Adrenal gland (tissue), 9 donors: ENCODE measurements at regions not wholly inside any gene's neighbourhood (a gene's known extent, or its start where the extent isn't known, plus 50 kb on each side); places are given as distances from the start of the nearest gene placed in this dataset.

Experiments
- DNase-seq, 7 donors: peaks; one replicate each; pipeline ENCODE4 v3.0.0-alpha.2; 2019 to 2020
- H3K27ac ChIP-seq, 5 donors: fragments of 200-600 bp; sonication (generic) in 4 of 5; 1 replicate in 3 of 5; 2 replicates in 2 of 5; pipeline versions ENCODE4 v1.5.1 to v1.8.0; 2016 to 2020; ENCODE audit warnings: mild to moderate bottlenecking in 1 of 5
- H3K27me3 ChIP-seq: fragments of 200-600 bp; 2 replicates; pipeline ENCODE4 v1.8.0; 2021
- H3K36me3 ChIP-seq, 2 donors: fragments of 200-600 bp; replicated peaks in 1 of 2; 1 replicate in 1 of 2; 2 replicates in 1 of 2; pipeline versions ENCODE4 v1.5.1 to v1.8.0; 2018 to 2022
- H3K4me1 ChIP-seq, 2 donors: fragments of 200-600 bp; replicated peaks in 1 of 2; 1 replicate in 1 of 2; 2 replicates in 1 of 2; pipeline versions ENCODE4 v1.5.1 to v1.8.0; 2018 to 2021
- H3K4me3 ChIP-seq, 4 donors: fragments of 200-600 bp; sonication (generic) in 3 of 4; one replicate each; pipeline ENCODE4 v1.5.1; 2016 to 2018
- H3K9me3 ChIP-seq, 3 donors: fragments of 200-600 bp; sonication (generic) in 1 of 3; replicated peaks in 1 of 3; 1 replicate in 2 of 3; 2 replicates in 1 of 3; pipeline versions ENCODE4 v1.5.1 to v1.8.0; 2016 to 2021
- POLR2A ChIP-seq, 2 donors: fragments of 450-650 bp; IDR thresholded peaks; one replicate each; pipeline ENCODE4 v1.6.1; 2017; ENCODE audit warnings: antibody characterized with exemption in 2 of 2, mild to moderate bottlenecking in 2 of 2, moderate library complexity in 1 of 2
- WGBS, 4 donors: extraction: QIAGEN DNeasy Blood & Tissue Kit in 2 of 4; methylation state at CpG; one replicate each; pipeline versions ENCODE4 v1.1.5 to v1.1.7; 2013 to 2017; 5-methylcytosine and 5-hydroxymethylcytosine counted together
- intact Hi-C, 2 donors: fragments of 100-400 bp; cut with DNase I; formaldehyde crosslinking; loops; one replicate each; pipeline versions ENCODE4 v1.14.1 to v1.15.0; 2022 to 2023
- TF ChIP-seq, protein P1 (sequence below), 6 experiments: fragments of 450-650 bp in 4 of 6; fragments of 200-600 bp in 2 of 6; sonication (generic) in 1 of 6; IDR thresholded peaks; 1 replicate in 5 of 6; 2 replicates in 1 of 6; pipeline versions ENCODE4 v1.5.1 to v1.8.0; 2016 to 2021; ENCODE audit warnings: antibody characterized with exemption in 6 of 6, mild to moderate bottlenecking in 2 of 6, moderate library complexity in 1 of 6
- donor health status: healthy with polysubstance abuse.
- donor health status: Bipolar disorder and iron deficiency.
- donor health status: DM: yes; HTN: yes; CAD: no.
- donor health status: DM: no; HTN: no; CAD: no.
- donor health status: DM: no; HTN: no; CAD: no.

DNA sequence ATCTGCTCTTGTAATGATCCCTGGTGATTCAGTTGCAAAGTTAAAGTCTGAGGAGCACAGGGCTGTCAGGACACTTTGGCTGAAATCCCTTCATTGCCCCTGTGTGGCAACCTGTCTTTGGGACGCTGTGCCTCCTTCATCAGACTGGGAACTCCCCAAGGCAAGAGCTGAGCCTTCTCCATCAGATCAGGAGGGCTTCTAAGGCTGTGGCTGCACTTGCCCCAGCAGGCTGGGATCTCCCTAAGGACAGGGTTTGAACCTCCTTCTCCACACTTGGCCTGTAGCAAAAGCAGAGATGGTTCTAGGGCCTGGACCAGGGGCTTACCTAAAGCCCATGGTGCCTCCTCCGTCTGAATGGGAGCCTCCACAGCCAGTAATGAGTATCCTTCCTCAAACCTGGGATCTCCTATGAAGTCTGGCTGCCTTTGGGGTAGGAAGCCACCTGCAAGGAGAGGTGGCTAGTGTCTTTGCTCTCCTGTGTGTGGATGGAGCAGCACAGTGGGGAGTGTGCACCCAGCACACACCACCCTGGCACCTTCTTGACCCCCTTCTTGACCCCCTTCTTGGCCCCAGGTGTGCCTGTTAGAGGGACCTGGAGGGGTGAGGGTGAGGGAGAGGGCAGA is 79.0 kb upstream of the NKD1 start:
- TF ChIP-seq POLR2A (IDR thresholded peaks at IDR 0.05) = no peak
- TF ChIP-seq, protein P1, sequence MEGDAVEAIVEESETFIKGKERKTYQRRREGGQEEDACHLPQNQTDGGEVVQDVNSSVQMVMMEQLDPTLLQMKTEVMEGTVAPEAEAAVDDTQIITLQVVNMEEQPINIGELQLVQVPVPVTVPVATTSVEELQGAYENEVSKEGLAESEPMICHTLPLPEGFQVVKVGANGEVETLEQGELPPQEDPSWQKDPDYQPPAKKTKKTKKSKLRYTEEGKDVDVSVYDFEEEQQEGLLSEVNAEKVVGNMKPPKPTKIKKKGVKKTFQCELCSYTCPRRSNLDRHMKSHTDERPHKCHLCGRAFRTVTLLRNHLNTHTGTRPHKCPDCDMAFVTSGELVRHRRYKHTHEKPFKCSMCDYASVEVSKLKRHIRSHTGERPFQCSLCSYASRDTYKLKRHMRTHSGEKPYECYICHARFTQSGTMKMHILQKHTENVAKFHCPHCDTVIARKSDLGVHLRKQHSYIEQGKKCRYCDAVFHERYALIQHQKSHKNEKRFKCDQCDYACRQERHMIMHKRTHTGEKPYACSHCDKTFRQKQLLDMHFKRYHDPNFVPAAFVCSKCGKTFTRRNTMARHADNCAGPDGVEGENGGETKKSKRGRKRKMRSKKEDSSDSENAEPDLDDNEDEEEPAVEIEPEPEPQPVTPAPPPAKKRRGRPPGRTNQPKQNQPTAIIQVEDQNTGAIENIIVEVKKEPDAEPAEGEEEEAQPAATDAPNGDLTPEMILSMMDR (IDR thresholded peaks at IDR 0.05) = no peak
- intact Hi-C loops = no loop called here
- Histone ChIP-seq H3K27me3 (peaks cover 29% of the 10 kb centered on the region), H3K4me1 (peaks cover 0 to 11% of the 10 kb centered on the region in 2 donors), H3K27ac (no peak overlapping the region), H3K9me3 (no peaks in the 10 kb centered on the region), H3K36me3 (no peaks in the 10 kb centered on the region), H3K4me3 (no peak overlapping the region)
- DNase-seq = no peak
- 50 to 88% (median 66%) methylated on average over 1 to 2 of the region's 2 CpGs; no CpG with 5 or more reads in 1 of the 4 donors for WGBS, 4 donors

DNA sequence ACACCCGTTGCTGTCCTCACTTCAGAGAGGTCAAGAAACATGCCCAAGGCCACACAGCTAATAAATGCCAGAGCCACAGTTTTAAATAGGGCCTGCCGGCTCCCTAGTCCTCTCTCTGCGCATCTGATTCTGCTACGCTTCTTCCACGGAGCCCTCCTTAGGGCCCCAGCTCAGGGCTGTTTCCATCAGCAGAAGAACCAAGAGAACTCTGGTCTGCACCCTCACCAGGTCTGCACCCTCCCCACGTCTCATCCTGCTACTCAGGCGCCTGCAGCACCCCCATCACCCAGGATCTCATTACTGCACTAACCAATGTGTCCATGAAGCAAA is 79.5 kb upstream of the NKD1 start:
- intact Hi-C loops = no loop called here

DNA sequence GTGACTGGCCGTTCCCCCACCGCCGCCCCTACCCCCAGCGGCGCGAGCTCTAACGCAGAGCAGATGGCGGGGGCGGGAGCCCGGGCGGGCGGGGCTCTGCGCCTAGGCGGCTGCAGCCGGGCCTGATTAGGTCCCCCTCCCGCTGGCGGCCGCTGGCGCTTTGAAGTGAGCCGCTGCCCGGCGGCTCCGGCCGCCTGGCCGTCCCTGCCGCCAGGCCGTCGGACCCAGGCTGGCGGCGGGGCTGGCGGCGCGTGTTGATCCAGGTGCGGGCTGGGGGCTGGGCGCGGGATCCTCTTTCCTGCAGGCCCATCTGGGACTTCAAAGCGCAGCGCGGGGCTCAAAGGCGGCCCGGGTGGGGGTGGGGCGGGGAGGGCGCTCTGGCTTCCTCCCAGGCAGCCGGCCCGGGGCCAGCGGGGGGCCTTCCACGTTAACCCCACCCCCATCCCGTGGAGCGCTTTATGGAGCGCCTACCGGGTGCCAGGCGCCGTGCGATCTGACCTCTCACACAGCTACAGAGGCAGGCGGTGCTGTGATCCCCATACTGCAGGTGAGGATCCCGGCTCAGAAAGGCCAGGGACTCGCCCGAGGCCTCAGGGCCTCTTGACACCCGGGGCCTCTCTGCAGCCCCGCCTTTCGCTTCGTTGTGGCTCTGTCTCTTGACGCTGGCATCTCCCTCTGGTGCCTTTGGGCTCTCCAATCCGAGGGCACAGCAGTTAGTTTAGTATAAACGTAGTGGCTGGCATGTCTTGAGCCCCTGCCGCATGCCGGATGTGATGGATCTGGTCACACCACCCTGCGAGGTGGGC is 80.0 kb upstream of the NKD1 start:
- peaks cover 0 to 11% of the 10 kb centered on the region in 2 donors for H3K4me1 ChIP-seq
- peak overlapping the region in 1 of 4 donors; percentile 53 for H3K4me3 ChIP-seq
- H3K36me3 ChIP-seq = no peaks in the 10 kb centered on the region
- DNase-seq = peak in 6 of 7 donors; percentile 8 to 52 (median 23)
- H3K27me3 ChIP-seq = peaks cover 29% of the 10 kb centered on the region
- no peaks in the 10 kb centered on the region for H3K9me3 ChIP-seq
- 0 to 17% (median 6%) methylated on average over 13 to 68 of the region's 68 CpGs for WGBS, 4 donors
- H3K27ac ChIP-seq = no peak overlapping the region
- TF ChIP-seq, protein P1 (IDR thresholded peaks at IDR 0.05) = no peak
- no peak for TF ChIP-seq POLR2A (IDR thresholded peaks at IDR 0.05)
- intact Hi-C loops = no loop called here

More for the DNA sequence above, 79.5 kb upstream of the NKD1 start:
- 74 to 89% (median 77%) methylated on average over 5 to 7 of the region's 7 CpGs for WGBS, 4 donors
- no peak overlapping the region for H3K4me3 ChIP-seq
- H3K4me1 ChIP-seq = peaks cover 0 to 11% of the 10 kb centered on the region in 2 donors
- no peaks in the 10 kb centered on the region for H3K36me3 ChIP-seq
- peaks cover 29% of the 10 kb centered on the region for H3K27me3 ChIP-seq
- H3K9me3 ChIP-seq = no peaks in the 10 kb centered on the region
- no peak for DNase-seq
- no peak for TF ChIP-seq POLR2A (IDR thresholded peaks at IDR 0.05)
- TF ChIP-seq, protein P1 (IDR thresholded peaks at IDR 0.05) = no peak
- no peak overlapping the region for H3K27ac ChIP-seq

DNA sequence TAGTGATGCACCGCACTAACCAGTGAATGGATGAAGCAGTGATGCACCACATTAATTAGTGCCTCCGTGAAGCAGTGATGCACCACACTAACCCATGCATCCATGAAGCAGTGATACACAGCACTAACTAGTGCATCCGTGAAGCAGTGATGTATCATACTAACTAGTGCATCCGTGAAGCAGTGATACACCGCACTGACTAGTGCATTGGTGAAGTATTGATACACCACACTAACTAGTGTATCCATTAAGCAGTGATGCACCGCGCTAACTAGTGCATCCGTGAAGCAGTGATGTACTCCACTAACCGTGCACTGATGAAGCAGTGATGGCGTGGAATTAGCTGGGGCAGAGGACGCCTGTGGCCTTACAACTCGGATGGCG is 80.6 kb upstream of the NKD1 start:
- H3K36me3 ChIP-seq = no peaks in the 10 kb centered on the region
- H3K27ac ChIP-seq = no peak overlapping the region
- H3K4me1 ChIP-seq = peaks cover 0 to 11% of the 10 kb centered on the region in 2 donors
- peak overlapping the region in 1 of 4 donors; percentile 53 for H3K4me3 ChIP-seq
- TF ChIP-seq, protein P1 (IDR thresholded peaks at IDR 0.05) = no peak
- no peak for TF ChIP-seq POLR2A (IDR thresholded peaks at IDR 0.05)
- H3K9me3 ChIP-seq = no peaks in the 10 kb centered on the region
- intact Hi-C loops = no loop called here
- WGBS, 4 donors = 49 to 72% (median 55%) methylated on average over 10 to 13 of the region's 13 CpGs
- DNase-seq = no peak
- peaks cover 29% of the 10 kb centered on the region for H3K27me3 ChIP-seq
